Pancreas (tissue), 10 donors: ENCODE measurements at regions not wholly inside any gene's neighbourhood (a gene's known extent, or its start where the extent isn't known, plus 50 kb on each side); places are given as distances from the start of the nearest gene placed in this dataset.

Experiments
- ATAC-seq, 4 donors: fragments of 200-7000 bp; cut with Tn5 transposase; one replicate each; pipeline versions ENCODE4 v1.8.0 to v1.9.1; 2020; ENCODE audit warnings: mild to moderate bottlenecking in 4 of 4, moderate library complexity in 4 of 4
- DNase-seq, 6 donors: peaks; one replicate each; pipeline ENCODE4 v3.0.0-alpha.2; 2020
- FAIRE-seq: peaks from 2 replicates; lab custom pipeline; 2012; peaks lifted over from hg19 to GRCh38; lab: Jason Lieb, UNC
- H3K27ac ChIP-seq, 4 donors: fragments of 200-600 bp; sonication (generic); 1 replicate in 3 of 4; 2 replicates in 1 of 4; pipeline versions ENCODE4 v1.5.0 to v1.8.0; 2020
- H3K27me3 ChIP-seq, 4 donors: fragments of 200-600 bp; one replicate each; pipeline ENCODE4 v1.8.0; 2021
- H3K36me3 ChIP-seq, 3 donors: fragments of 200-600 bp; sonication (generic) in 1 of 3; one replicate each; pipeline versions ENCODE4 v1.5.0 to v1.8.0; 2020 to 2021
- H3K4me1 ChIP-seq, 3 donors: fragments of 200-600 bp; one replicate each; pipeline ENCODE4 v1.8.0; 2021
- H3K4me3 ChIP-seq, 4 donors: fragments of 200-600 bp; sonication (generic) in 2 of 4; one replicate each; pipeline versions ENCODE4 v1.5.0 to v1.8.0; 2020 to 2021
- H3K9me3 ChIP-seq, 4 donors: fragments of 200-600 bp; one replicate each; pipeline ENCODE4 v1.8.0; 2021
- CTCF ChIP-seq, 4 donors: fragments of 200-600 bp; sonication (generic) in 3 of 4; IDR thresholded peaks; one replicate each; pipeline versions ENCODE4 v1.5.0 to v1.8.0; 2021; ENCODE audit warnings: antibody characterized with exemption in 4 of 4
- WGBS, 2 donors: extraction: QIAGEN DNeasy Blood & Tissue Kit; methylation state at CpG; one replicate each; pipeline ENCODE4 v1.1.7; 2013; 5-methylcytosine and 5-hydroxymethylcytosine counted together
- intact Hi-C, 3 donors: fragments of 100-400 bp; cut with DNase I; formaldehyde crosslinking; loops; one replicate each; pipeline versions ENCODE4 v1.11.1 to v1.14.2; 2022
- donor health status: healthy with polysubstance abuse.
- donor health status: DM: no; HTN: no; CAD: no; lungs with moderate emphysema.
- donor health status: DM: no; HTN: no; CAD: no.
- donor health status: control.
- donor health status: control.
- donor health status: Bipolar disorder and iron deficiency.
- donor health status: DM: yes; HTN: yes; CAD: no.
- donor health status: DM: no; HTN: no; CAD: no.
- donor health status: DM: no; HTN: no; CAD: no.
- donor health status: DM: yes; HTN: yes; CAD: no.

- Histone ChIP-seq H3K36me3 (no peaks in the 10 kb centered on the region), H3K9me3 (no peaks in the 10 kb centered on the region), H3K4me3 (no peak overlapping the region), H3K27me3 (no peaks in the 10 kb centered on the region), H3K4me1 (peaks cover 3 to 7% (median 4%) of the 10 kb centered on the region in 3 donors), H3K27ac (no peak overlapping the region)
- FAIRE-seq (no peak), ATAC-seq (no peak), DNase-seq (no peak)
- intact Hi-C loops = no loop called here
- no peak for TF ChIP-seq CTCF (IDR thresholded peaks at IDR 0.05)
- 76 to 89% methylated on average over 3 of the region's 3 CpGs for WGBS, 2 donors
Observed at GRCh38 chr1:59236721-59237545, 60.0 kb upstream of the FGGY start.

DNA sequence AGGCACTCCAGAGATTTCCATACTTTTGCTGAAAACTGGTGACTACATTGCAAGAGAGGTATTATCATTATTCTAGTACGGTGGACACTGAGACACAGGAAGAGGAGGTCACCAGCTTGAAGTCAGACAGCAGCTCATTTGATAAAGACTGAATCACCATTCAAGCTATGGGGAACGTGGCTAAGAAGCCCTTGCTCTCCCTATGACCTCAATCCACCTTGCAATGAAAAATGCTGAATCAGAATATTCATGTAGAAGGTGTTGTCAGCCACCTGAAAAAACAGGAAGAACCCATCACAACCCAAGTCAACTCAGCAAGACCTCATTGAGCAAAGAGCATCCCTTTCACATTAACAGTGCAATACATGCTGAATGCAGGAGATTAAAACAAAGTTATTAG is 59.0 kb upstream of the FGGY start:
- Histone ChIP-seq H3K4me3 (no peak overlapping the region), H3K9me3 (no peaks in the 10 kb centered on the region), H3K27ac (no peak overlapping the region), H3K4me1 (no peaks in the 10 kb centered on the region), H3K36me3 (no peaks in the 10 kb centered on the region), H3K27me3 (no peaks in the 10 kb centered on the region)
- no peak for TF ChIP-seq CTCF (IDR thresholded peaks at IDR 0.05)
- DNase-seq (no peak), ATAC-seq (no peak), FAIRE-seq (no peak)
- intact Hi-C loops = no loop called here
- 83 to 84% methylated on average over 2 of the region's 2 CpGs for WGBS, 2 donors

GRCh38 chr1:59238333-59238934 is 58.5 kb upstream of the FGGY start:
- 79 to 84% methylated on average over 5 of the region's 5 CpGs for WGBS, 2 donors

DNA sequence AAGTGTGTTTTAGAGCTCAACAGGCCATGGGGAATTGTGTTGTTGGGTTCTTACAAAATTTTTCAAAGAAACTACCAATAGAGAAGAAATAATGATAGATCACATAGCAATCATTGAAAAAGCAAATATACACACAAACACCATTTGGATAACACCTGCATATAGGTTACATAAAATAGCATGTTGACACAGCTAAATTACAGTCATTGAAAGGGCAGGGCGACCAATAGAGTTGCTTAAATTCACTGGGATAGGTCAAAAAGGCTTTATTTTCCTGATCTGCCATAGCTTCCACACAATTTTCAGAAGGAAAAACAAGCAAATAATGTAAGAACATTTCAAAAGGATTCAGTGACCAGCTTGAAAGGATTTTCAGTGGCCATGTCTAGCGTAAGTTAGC is 57.9 kb upstream of the FGGY start:
- Histone ChIP-seq H3K27ac (no peak overlapping the region), H3K36me3 (no peaks in the 10 kb centered on the region), H3K4me1 (no peaks in the 10 kb centered on the region), H3K4me3 (no peak overlapping the region), H3K9me3 (no peaks in the 10 kb centered on the region), H3K27me3 (no peaks in the 10 kb centered on the region)
- DNase-seq (no peak), FAIRE-seq (no peak), ATAC-seq (no peak)
- intact Hi-C loops = no loop called here
- 92 to 95% methylated on average over 2 of the region's 2 CpGs for WGBS, 2 donors
- TF ChIP-seq CTCF (IDR thresholded peaks at IDR 0.05) = no peak

More at GRCh38 chr1:59238333-59238934, 58.5 kb upstream of the FGGY start:
- TF ChIP-seq CTCF (IDR thresholded peaks at IDR 0.05) = no peak
- Histone ChIP-seq H3K4me3 (no peak overlapping the region), H3K9me3 (no peaks in the 10 kb centered on the region), H3K4me1 (no peaks in the 10 kb centered on the region), H3K27ac (no peak overlapping the region), H3K36me3 (no peaks in the 10 kb centered on the region), H3K27me3 (no peaks in the 10 kb centered on the region)
- no peak for ATAC-seq
- intact Hi-C loops = no loop called here
- no peak for FAIRE-seq
- no peak for DNase-seq

- H3K4me1 ChIP-seq = no peaks in the 10 kb centered on the region
- H3K27ac ChIP-seq = no peak overlapping the region
- WGBS, 2 donors = 74 to 83% methylated on average over 2 of the region's 2 CpGs
- no peaks in the 10 kb centered on the region for H3K9me3 ChIP-seq
- H3K27me3 ChIP-seq = no peaks in the 10 kb centered on the region
- DNase-seq (no peak), ATAC-seq (no peak), FAIRE-seq (no peak)
- TF ChIP-seq CTCF (IDR thresholded peaks at IDR 0.05) = no peak
- intact Hi-C loops = no loop called here
- H3K36me3 ChIP-seq = no peaks in the 10 kb centered on the region
- no peak overlapping the region for H3K4me3 ChIP-seq
Observed at GRCh38 chr1:59241909-59242308, 55.0 kb upstream of the FGGY start.
